H1 (cell line): ENCODE measurements at regions not wholly inside any gene's neighbourhood (a gene's known extent, or its start where the extent isn't known, plus 50 kb on each side); places are given as distances from the start of the nearest gene placed in this dataset.

ENCODE experiments used
- CTCF ChIA-PET: fragments of 300-600 bp; sonication (Branson Sonifier 250); formaldehyde crosslinking; loops from one replicate; lab custom pipeline; 2021; ENCODE audit not compliant: partially characterized antibody; lab: Charles Lee
- POLR2A ChIA-PET: fragments of 300-600 bp; sonication (Branson Sonifier 250); formaldehyde crosslinking; loops from one replicate; lab custom pipeline; 2021; ENCODE audit warnings: inconsistent platforms; ENCODE audit not compliant: partially characterized antibody; lab: Charles Lee
- DNase-seq, 2 experiments: peaks; one replicate each; pipeline versions ENCODE4 v3.0.0 to v3.0.0-alpha.2; 2010 to 2022; ENCODE audit warnings: low spot score in 2 of 2, low read depth in 1 of 2, mixed read lengths in 1 of 2
- FAIRE-seq: peaks from 2 replicates; lab custom pipeline; 2011; peaks lifted over from hg19 to GRCh38; lab: Jason Lieb, UNC
- H2AFZ ChIP-seq: 2 replicates; pipeline ENCODE4 v1.8.1; 2012; ENCODE audit warnings: low read length, inconsistent platforms
- H2AK5ac ChIP-seq: 2 replicates; pipeline ENCODE4 v1.6.1; 2013; ENCODE audit warnings: low read depth, low read length
- H2BK120ac ChIP-seq: replicated peaks from 2 replicates; pipeline ENCODE3; 2013; ENCODE audit warnings: low read depth, low read length, inconsistent platforms
- H2BK12ac ChIP-seq: 2 replicates; pipeline ENCODE4 v1.6.1; 2013; ENCODE audit warnings: low read depth, low read length
- H2BK15ac ChIP-seq: 2 replicates; pipeline ENCODE4 v1.6.1; 2013; ENCODE audit warnings: low read length
- H2BK20ac ChIP-seq: 2 replicates; pipeline ENCODE4 v1.6.1; 2013; ENCODE audit warnings: low read length
- H2BK5ac ChIP-seq: 2 replicates; pipeline ENCODE4 v1.6.1; 2013; ENCODE audit warnings: low read depth, low read length
- H3K14ac ChIP-seq: 2 replicates; pipeline ENCODE4 v1.6.1; 2013; ENCODE audit warnings: inconsistent platforms; ENCODE audit not compliant: insufficient read length
- H3K18ac ChIP-seq: 2 replicates; pipeline ENCODE4 v1.6.1; 2013; ENCODE audit warnings: low read length; ENCODE audit errors: extremely low read depth
- H3K23ac ChIP-seq: 2 replicates; pipeline ENCODE4 v1.6.1; 2013; ENCODE audit warnings: inconsistent platforms; ENCODE audit not compliant: insufficient read length
- H3K23me2 ChIP-seq: 2 replicates; pipeline ENCODE4 v1.6.1; 2013; ENCODE audit warnings: low read depth, low read length
- H3K27ac ChIP-seq: 2 replicates; pipeline ENCODE4 v1.6.1; 2011; ENCODE audit warnings: low read depth, low read length, inconsistent platforms
- H3K27me3 ChIP-seq, 4 experiments: replicated peaks in 1 of 4; 1 replicate in 1 of 4; 2 replicates in 3 of 4; pipeline versions ENCODE4 v1.6.1 to v1.8.1; 2011 to 2013; ENCODE audit warnings: low read length in 3 of 4, mild to moderate bottlenecking in 3 of 4, inconsistent platforms in 2 of 4, mixed read lengths in 2 of 4, moderate library complexity in 1 of 4; ENCODE audit not compliant: control insufficient read depth in 3 of 4, insufficient read depth in 3 of 4; ENCODE audit errors: extremely low read depth in 1 of 4
- H3K36me3 ChIP-seq, 4 experiments: 2 replicates each; pipeline versions ENCODE4 v1.6.1 to v1.8.1; 2011 to 2013; ENCODE audit warnings: mild to moderate bottlenecking in 4 of 4, low read length in 3 of 4, moderate library complexity in 2 of 4, control low read depth in 1 of 4, inconsistent platforms in 1 of 4; ENCODE audit not compliant: insufficient read depth in 4 of 4, control insufficient read depth in 2 of 4
- H3K4ac ChIP-seq: replicated peaks from 2 replicates; pipeline ENCODE3; 2013; ENCODE audit warnings: low read length, low read depth, mixed read lengths, inconsistent platforms; ENCODE audit not compliant: insufficient read length
- H3K4me1 ChIP-seq, 4 experiments: replicated peaks in 1 of 4; 1 replicate in 1 of 4; 2 replicates in 3 of 4; pipeline versions ENCODE4 v1.6.1 to v1.8.1; 2011 to 2013; ENCODE audit warnings: low read length in 3 of 4, inconsistent platforms in 2 of 4, mixed read lengths in 1 of 4; ENCODE audit not compliant: insufficient read depth in 4 of 4, control insufficient read depth in 3 of 4
- H3K4me2 ChIP-seq, 2 experiments: 2 replicates each; pipeline versions ENCODE4 v1.6.1 to v1.8.1; 2011 to 2013; ENCODE audit warnings: low read depth in 2 of 2, low read length in 2 of 2, control low read depth in 1 of 2, inconsistent platforms in 1 of 2, mild to moderate bottlenecking in 1 of 2; ENCODE audit not compliant: insufficient read depth in 1 of 2
- H3K4me3 ChIP-seq, 4 experiments: fragments of 200-600, 300-600 bp in 1 of 4; sonication (generic), shearing (Covaris generic), sonication (Bioruptor Twin) in 1 of 4; 2 replicates each; pipeline versions ENCODE4 v1.5.1 to v1.8.1; 2011 to 2016; ENCODE audit warnings: low read length in 4 of 4, low read depth in 3 of 4, control low read depth in 2 of 4, inconsistent platforms in 2 of 4, mild to moderate bottlenecking in 2 of 4, mixed read lengths in 1 of 4, moderate library complexity in 1 of 4; ENCODE audit not compliant: insufficient read depth in 2 of 4; ENCODE audit errors: extremely low read depth in 1 of 4
- H3K56ac ChIP-seq: replicated peaks from 2 replicates; pipeline ENCODE3; 2013; ENCODE audit warnings: low read depth, mild to moderate bottlenecking, mixed read lengths, low read length, inconsistent platforms; ENCODE audit not compliant: insufficient read length
- H3K79me1 ChIP-seq: 2 replicates; pipeline ENCODE4 v1.6.1; 2013; ENCODE audit warnings: low read depth, low read length, control low read depth
- H3K79me2 ChIP-seq, 2 experiments: 2 replicates each; pipeline versions ENCODE4 v1.6.1 to v1.8.1; 2012 to 2013; ENCODE audit warnings: low read length in 2 of 2, mild to moderate bottlenecking in 2 of 2, inconsistent platforms in 1 of 2; ENCODE audit not compliant: insufficient read depth in 2 of 2, control insufficient read depth in 1 of 2
- H3K9ac ChIP-seq, 4 experiments: replicated peaks in 1 of 4; 1 replicate in 1 of 4; 2 replicates in 3 of 4; pipeline versions ENCODE4 v1.6.1 to v1.8.1; 2011 to 2013; ENCODE audit warnings: low read depth in 3 of 4, low read length in 3 of 4, control low read depth in 2 of 4, mild to moderate bottlenecking in 2 of 4, moderate library complexity in 2 of 4, inconsistent platforms in 1 of 4; ENCODE audit errors: extremely low read depth in 1 of 4
- H3K9me3 ChIP-seq, 2 experiments: 2 replicates each; pipeline versions ENCODE4 v1.6.1 to v1.8.1; 2012 to 2013; ENCODE audit warnings: mild to moderate bottlenecking in 2 of 2, moderate library complexity in 2 of 2, control low read depth in 1 of 2, inconsistent platforms in 1 of 2, low read depth in 1 of 2, low read length in 1 of 2, mixed read lengths in 1 of 2; ENCODE audit not compliant: insufficient read depth in 2 of 2
- H4K20me1 ChIP-seq, 2 experiments: replicated peaks in 1 of 2; 2 replicates each; pipeline versions ENCODE3 to v1.8.1; 2011 to 2013; ENCODE audit warnings: inconsistent platforms in 2 of 2, low read length in 2 of 2, mild to moderate bottlenecking in 1 of 2; ENCODE audit not compliant: insufficient read depth in 2 of 2, control insufficient read depth in 1 of 2
- H4K5ac ChIP-seq: 2 replicates; pipeline ENCODE4 v1.6.1; 2013; ENCODE audit warnings: low read length, low read depth, mixed read lengths, inconsistent platforms; ENCODE audit not compliant: insufficient read length
- H4K8ac ChIP-seq: 2 replicates; pipeline ENCODE4 v1.8.0; 2013; ENCODE audit warnings: mild to moderate bottlenecking, moderate library complexity, low read length, inconsistent platforms; ENCODE audit not compliant: insufficient read depth; ENCODE audit errors: extremely low read depth
- H4K91ac ChIP-seq: replicated peaks from 2 replicates; pipeline ENCODE3; 2013; ENCODE audit warnings: low read length, mixed read lengths, inconsistent platforms; ENCODE audit not compliant: insufficient read length
- EGR1 ChIP-seq: IDR thresholded peaks from 2 replicates; pipeline ENCODE4 v1.6.1; 2011; ENCODE audit warnings: low read depth, low read length, borderline replicate concordance
- JUND ChIP-seq: IDR thresholded peaks from 2 replicates; pipeline ENCODE4 v1.6.1; 2011; ENCODE audit warnings: mild to moderate bottlenecking, improper control_type of control experiment, low read length
- NRF1 ChIP-seq: IDR thresholded peaks from 2 replicates; pipeline ENCODE4 v1.6.1; 2011; ENCODE audit warnings: mild to moderate bottlenecking, low read depth, low read length, improper control_type of control experiment
- PHF8 ChIP-seq: fragments of 200-600 bp; sonication (generic); conservative IDR thresholded peaks from 2 replicates; pipeline ENCODE4 v1.7.1; 2012; ENCODE audit warnings: low read depth, mild to moderate bottlenecking, inconsistent platforms, low read length, moderate library complexity
- RNF2 ChIP-seq: fragments of 200-900, 300-1000 bp; sonication (generic); IDR thresholded peaks from 2 replicates; pipeline ENCODE4 v1.7.1; 2016; ENCODE audit warnings: borderline replicate concordance, low read depth, mild to moderate bottlenecking, antibody characterized with exemption, low read length; ENCODE audit not compliant: poor library complexity, severe bottlenecking; ENCODE audit errors: missing control alignments
- SIX5 ChIP-seq: IDR thresholded peaks from 2 replicates; pipeline ENCODE4 v1.6.1; 2011; ENCODE audit warnings: mild to moderate bottlenecking, low read depth, low read length
- SRF ChIP-seq: IDR thresholded peaks from 2 replicates; pipeline ENCODE4 v1.6.1; 2011; ENCODE audit warnings: mild to moderate bottlenecking, low read depth, low read length, moderate library complexity
- TBP ChIP-seq: IDR thresholded peaks from 2 replicates; pipeline ENCODE4 v1.6.1; 2011; ENCODE audit warnings: low read depth, low read length, improper control_type of control experiment
- WGBS, 2 experiments: shearing (Covaris generic) in 1 of 2; methylation state at CpG; one replicate each; pipeline versions ENCODE4 v1.1.6 to v1.1.7; 2013 to 2015; ENCODE audit warnings: low lambda C conversion rate in 2 of 2, mixed read lengths in 2 of 2, inconsistent platforms in 1 of 2, low coverage in 1 of 2, missing lambda C conversion rate in 1 of 2; ENCODE audit not compliant: insufficient replicate concordance in 2 of 2, insufficient coverage in 1 of 2, insufficient read length in 1 of 2; ENCODE audit errors: extremely low coverage in 1 of 2, missing lambda C conversion rate in 1 of 2; 5-methylcytosine and 5-hydroxymethylcytosine counted together

- Histone ChIP-seq H3K23ac (no peak overlapping the region), H3K36me3 (no peaks in the 10 kb centered on the region), H3K4ac (no peak overlapping the region), H2BK20ac (no peak overlapping the region), H3K27ac (no peak overlapping the region), H3K79me1 (no peaks in the 10 kb centered on the region), H3K9ac (no peak overlapping the region), H4K20me1 (no peaks in the 10 kb centered on the region), H2BK15ac (no peak overlapping the region), H2BK12ac (no peak overlapping the region), H3K27me3 (no peaks in the 10 kb centered on the region; a peak in 1 of 7 replicates), H3K79me2 (no peaks in the 10 kb centered on the region), H3K4me2 (no peak overlapping the region), H3K9me3 (no peaks in the 10 kb centered on the region), H2AK5ac (no peak overlapping the region), H4K5ac (no peak overlapping the region), H4K91ac (no peak overlapping the region), H3K4me3 (no peak overlapping the region), H2BK120ac (no peak overlapping the region), H3K18ac (no peak overlapping the region), H2AFZ (no peak overlapping the region), H2BK5ac (no peak overlapping the region), H3K23me2 (no peaks in the 10 kb centered on the region), H4K8ac (no peak overlapping the region), H3K56ac (no peak overlapping the region), H3K4me1 (peaks cover 0 to 5% (median 0%) of the 10 kb centered on the region in 4 experiments; a peak in 2 of 7 replicates), H3K14ac (no peak overlapping the region)
- FAIRE-seq (no peak), DNase-seq (no peak)
- ChIA-PET POLR2A (no interaction called here), CTCF (no interaction called here)
- TF ChIP-seq SIX5 (no peak), PHF8 (no peak), RNF2 (no peak), TBP (no peak), SRF (no peak), EGR1 (no peak), NRF1 (no peak), JUND (no peak)
- WGBS, 2 experiments = 91% methylated on average over 10 of the region's 10 CpGs; no CpG with 5 or more reads in 1 of the 2 experiments
Observed at GRCh38 chr10:8304861-8305260, 250.4 kb downstream of the GATA3 start.
